GM18499 (cell line): ENCODE measurements at regions not wholly inside any gene's neighbourhood (a gene's known extent, or its start where the extent isn't known, plus 50 kb on each side); places are given as distances from the start of the nearest gene placed in this dataset.
"Not testable (repeated sequence)": the region's sequence is repeated elsewhere in the genome, so short reads cannot be mapped to it uniquely, and the experiment has no call there.

Experiments
- ATAC-seq: cut with Tn5 transposase; IDR thresholded peaks from one replicate; pipeline ENCODE4 v1.9.1; 2021; ENCODE audit warnings: moderate number of reproducible peaks; ENCODE audit not compliant: insufficient read depth, unreplicated experiment

DNA sequence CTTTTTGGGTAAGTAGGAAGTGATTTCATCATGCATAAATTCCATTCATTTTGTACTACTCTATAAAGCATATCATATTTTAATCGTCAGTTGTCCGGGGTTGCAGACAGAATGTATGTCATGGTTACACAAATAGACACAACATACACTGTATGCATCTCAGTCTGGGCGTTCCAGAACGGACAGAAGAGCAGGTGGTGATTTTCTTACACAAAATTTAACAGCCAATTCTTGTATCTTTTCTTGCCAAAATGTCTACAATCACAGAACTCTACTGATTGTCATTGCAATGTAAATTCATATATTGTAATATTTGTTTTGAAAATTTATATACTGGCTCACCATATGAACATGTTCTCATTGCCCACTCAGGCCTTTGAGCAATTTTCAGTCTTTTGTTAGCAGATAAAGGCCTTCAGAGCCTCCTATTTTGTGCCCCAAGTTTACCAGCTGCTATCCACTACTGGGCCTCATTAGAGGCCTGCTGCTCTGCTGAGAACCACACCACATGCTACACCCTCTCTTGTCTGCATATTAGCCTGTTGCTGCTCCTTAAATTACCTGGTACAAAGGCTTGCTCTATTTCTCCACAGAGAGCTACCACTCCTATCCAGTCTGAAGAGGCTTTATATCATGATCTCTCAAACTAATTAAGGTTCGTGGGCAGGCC is 61.5 kb downstream of the PRDM13 start:
- no peak for ATAC-seq

- no peak for ATAC-seq
Measured at GRCh38 chr6:99689916-99690685, 83.5 kb downstream of the PRDM13 start.

DNA sequence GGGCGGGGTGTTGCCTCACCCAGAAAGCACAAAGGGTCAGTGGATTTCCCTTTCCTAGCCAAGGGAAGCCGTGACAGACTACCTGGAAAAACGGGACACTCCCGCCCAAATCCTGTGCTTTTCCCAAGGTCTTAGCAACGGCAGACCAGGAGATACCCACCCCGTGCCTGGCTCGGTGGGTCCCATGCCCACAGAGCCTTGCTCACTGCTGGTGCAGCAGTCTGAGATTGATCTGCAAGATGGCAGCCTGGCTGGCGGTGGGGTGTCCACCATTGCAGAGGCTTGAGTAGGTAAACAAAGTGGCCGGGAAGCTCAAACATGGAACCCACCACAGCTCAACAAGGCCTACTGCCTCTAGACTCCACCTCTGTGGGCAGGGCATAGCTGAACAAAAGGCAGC is 95.7 kb downstream of the PRDM13 start:
- not testable (repeated sequence) for ATAC-seq

GRCh38 chr6:99709062-99709461 is 102.4 kb downstream of the PRDM13 start:
- no peak for ATAC-seq

DNA sequence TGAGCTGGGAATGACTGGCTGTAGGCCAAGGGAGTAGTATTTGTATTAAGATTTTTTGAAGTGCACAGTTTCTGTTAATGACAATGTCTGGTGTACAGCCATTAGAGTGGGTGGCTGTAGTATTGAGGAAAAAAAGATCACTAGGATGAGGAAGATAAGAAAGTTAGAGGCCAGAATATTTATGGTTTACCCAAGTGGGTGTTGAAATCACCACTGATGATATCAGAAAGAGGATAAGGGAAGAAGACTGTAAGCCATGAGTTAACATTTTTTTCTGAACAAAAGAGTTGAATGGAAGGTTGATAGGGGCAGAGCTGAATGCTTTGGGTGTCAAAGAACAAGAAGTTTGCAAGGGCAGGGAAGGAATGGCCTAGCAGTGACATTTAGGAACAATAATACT is 104.7 kb downstream of the PRDM13 start:
- ATAC-seq, result no peak

DNA sequence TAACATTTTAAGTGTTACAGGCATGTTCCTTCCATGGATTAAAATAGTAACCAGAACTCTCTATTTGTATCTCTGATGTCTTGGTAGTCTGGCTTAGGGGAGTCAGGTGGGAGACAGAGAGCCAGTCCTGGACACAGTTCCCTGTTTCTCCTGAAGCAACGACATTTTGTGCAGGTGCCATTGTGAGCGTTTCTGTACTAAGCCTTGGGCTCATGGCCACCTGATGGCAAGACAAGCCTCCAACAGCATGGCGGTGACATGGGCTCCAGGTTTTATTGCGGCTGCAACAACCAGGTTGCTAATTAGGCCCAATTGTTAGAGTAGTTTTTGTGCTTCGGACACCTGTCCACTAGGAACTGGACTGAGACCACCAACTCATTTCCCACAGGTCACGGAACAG is 105.3 kb downstream of the PRDM13 start:
- ATAC-seq, result no peak

DNA sequence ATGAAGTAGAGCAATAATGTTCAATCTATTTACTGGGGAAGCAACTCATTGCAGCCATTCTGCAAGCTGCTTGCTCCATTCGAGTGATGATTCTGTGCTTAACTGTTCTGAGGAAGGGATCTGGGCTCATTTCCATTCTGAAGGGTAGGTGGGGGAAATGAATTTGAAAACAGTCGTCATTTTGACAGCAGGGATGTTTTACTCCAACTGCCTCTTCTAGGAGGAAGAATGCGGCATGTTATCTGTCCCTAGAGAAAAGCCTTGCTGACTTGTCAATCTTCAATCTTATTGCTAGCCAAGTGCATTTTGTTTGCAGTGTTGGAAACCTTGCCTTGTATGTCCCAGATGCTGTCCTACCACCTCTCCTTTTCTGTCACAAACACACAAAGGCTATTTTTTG is 105.9 kb downstream of the PRDM13 start:
- no peak for ATAC-seq

- not testable (repeated sequence) for ATAC-seq
Measured at GRCh38 chr6:99722043-99722442, 115.4 kb downstream of the PRDM13 start.

- ATAC-seq, result not testable (repeated sequence)
Measured at GRCh38 chr6:99730237-99730636, 123.6 kb downstream of the PRDM13 start.

DNA sequence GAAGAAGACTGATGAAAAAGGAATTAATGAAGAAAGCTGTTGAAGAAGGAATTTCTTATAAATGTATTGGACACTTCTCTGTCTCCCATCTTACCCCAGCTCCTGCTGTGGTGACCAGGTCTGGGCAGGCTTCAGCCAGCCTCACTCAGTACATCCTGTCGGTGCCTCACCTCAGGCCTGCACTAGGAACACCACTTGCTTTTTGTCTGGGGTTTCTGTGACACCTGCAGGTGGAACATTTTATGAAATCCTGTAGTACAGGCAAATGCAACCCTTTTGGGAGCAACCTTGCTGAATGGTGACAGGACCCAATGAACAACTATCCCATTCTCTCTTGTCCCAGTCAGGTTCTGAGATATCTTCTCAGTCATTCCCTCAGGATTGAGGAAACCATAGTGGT is 129.7 kb downstream of the PRDM13 start:
- ATAC-seq, result no peak

DNA sequence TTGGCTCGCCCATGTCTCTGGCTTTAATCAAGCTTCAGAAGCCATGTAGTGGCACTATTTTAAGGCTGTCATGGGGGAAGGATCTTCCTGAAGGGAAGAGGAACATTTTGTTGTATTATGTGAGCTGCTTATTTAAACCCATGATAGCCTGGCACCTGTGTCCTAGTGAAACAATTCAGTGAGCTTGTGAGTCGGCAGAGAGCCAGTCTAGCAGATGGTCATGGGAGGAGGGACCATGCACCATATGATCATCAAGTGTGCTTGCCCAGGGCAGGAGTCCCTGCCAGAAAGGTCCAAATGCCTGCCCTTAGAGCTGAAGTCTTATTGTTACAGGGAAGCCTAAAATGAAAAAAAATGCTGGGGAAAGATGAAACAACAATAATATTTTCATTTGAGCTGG is 132.9 kb downstream of the PRDM13 start:
- no peak for ATAC-seq

GRCh38 chr6:99741092-99741491 is 134.5 kb downstream of the PRDM13 start:
- no peak for ATAC-seq

DNA sequence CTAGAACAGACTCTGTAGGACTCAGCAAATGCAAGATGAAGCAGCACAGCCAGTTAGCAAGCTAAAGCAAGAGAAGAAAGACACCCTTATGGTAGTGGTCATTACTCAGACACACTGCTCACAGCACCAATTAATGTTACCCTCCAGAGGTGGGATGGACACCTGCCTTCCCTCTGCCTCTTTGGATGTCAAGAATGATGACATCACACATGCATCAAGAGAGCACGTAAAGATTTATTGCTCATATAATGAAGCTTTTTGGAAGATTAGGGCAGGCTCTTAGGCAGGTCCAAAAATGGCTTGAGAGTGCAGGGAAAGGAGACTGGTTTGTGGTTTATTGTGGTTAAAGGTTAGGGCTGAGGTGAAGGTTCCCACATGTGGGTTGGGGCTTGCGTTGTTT is 137.0 kb downstream of the PRDM13 start:
- no peak for ATAC-seq

- ATAC-seq, result no peak
Measured at GRCh38 chr6:99745651-99746050, 139.0 kb downstream of the PRDM13 start.

DNA sequence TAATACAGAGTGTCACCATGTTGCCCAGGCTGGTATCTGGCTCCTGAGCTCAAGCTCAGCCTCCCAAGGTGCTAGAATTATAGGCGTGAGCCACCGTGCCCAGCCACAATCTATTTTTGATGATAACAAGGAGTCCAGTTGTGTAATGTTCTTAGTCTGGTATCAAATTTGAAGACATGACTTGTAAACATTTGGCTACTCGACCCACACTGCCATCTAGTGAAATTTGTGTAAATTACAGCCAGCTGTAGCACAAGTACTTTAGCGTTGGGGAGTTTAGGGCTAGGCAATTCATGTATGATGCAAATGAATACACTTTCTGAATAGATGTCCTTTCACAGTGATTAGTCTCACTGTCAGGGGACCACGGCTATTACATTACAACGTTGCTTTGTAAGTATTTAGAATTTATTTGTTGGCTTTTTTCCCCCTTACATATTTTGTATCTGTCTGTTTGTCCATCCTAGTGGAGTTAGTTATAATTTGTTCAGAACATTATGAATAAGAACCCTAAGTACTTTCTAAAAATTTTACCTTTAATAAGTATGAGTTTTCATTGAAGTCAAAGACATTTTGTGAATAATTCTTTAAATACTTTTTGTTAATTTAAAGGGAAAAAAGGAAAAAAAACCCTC is 139.7 kb downstream of the PRDM13 start:
- peak; percentile 95 for ATAC-seq

- no peak for ATAC-seq
Measured at GRCh38 chr6:99761711-99762110, 155.1 kb downstream of the PRDM13 start.

GRCh38 chr6:99768166-99768565 is 161.5 kb downstream of the PRDM13 start:
- ATAC-seq, result no peak

- ATAC-seq, result no peak
Measured at GRCh38 chr6:99779631-99780555, 173.3 kb downstream of the PRDM13 start.

GRCh38 chr6:99780556-99780885 is 173.9 kb downstream of the PRDM13 start:
- ATAC-seq, result no peak

GRCh38 chr6:99789767-99790166 is 183.1 kb downstream of the PRDM13 start:
- ATAC-seq, result no peak

DNA sequence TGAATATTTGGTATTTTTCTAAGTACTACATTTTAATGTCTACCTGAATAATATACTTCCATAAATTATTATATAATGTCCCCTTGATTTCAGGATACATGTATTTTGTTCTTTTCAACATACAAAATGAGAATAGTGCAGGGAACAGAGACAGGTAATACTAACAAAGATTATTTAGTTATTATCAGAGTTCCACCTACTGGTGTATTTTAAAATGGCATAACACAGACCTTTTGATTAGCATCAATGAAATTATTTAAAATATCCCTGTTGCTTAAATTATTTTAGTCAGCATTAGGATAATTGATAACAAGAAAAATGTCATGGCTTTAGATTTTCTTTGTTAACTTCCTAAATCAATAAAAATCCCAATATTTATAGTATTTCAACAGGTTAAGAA is 184.0 kb downstream of the PRDM13 start:
- no peak for ATAC-seq
